OCI-LY3 (cell line): ENCODE measurements at regions not wholly inside any gene's neighbourhood (a gene's known extent, or its start where the extent isn't known, plus 50 kb on each side); places are given as distances from the start of the nearest gene placed in this dataset.

Experiments
- H2AFZ ChIP-seq: fragments of 200-600, 300-600 bp; shearing (Covaris generic); 2 replicates; pipeline ENCODE4 v1.6.0; 2014; ENCODE audit warnings: antibody characterized with exemption, low read depth, low read length
- H3K27ac ChIP-seq: fragments of 200-600, 300-600 bp; sonication (generic); 2 replicates; pipeline ENCODE4 v1.5.1; 2014; ENCODE audit warnings: mild to moderate bottlenecking, low read length, moderate library complexity, mixed read lengths
- H3K27me3 ChIP-seq: fragments of 200-600, 300-600 bp; sonication (generic); 2 replicates; pipeline ENCODE4 v1.6.1; 2014; ENCODE audit warnings: low read depth, low read length, mixed read lengths
- H3K36me3 ChIP-seq: fragments of 200-600, 300-600 bp; sonication (generic); replicated peaks from 2 replicates; pipeline ENCODE3; 2014; ENCODE audit warnings: low read depth, low read length, mixed read lengths
- H3K4me1 ChIP-seq: fragments of 300-600, 200-600 bp; sonication (generic); 2 replicates; pipeline ENCODE4 v1.6.1; 2014; ENCODE audit warnings: low read length, mixed read lengths
- H3K4me2 ChIP-seq: fragments of 200-600, 300-600 bp; sonication (generic); 2 replicates; pipeline ENCODE4 v1.6.1; 2014; ENCODE audit warnings: low read length, mixed read lengths
- H3K4me3 ChIP-seq: fragments of 300-600, 200-600 bp; sonication (generic); 2 replicates; pipeline ENCODE4 v1.5.1; 2014; ENCODE audit warnings: antibody characterized with exemption, mild to moderate bottlenecking, low read length, moderate library complexity
- H3K79me2 ChIP-seq: fragments of 300-600, 200-600 bp; shearing (Covaris generic); 2 replicates; pipeline ENCODE4 v1.6.1; 2014; ENCODE audit warnings: mild to moderate bottlenecking, low read length, mixed read lengths
- H3K9ac ChIP-seq: fragments of 300-600, 200-600 bp; shearing (Covaris generic); 2 replicates; pipeline ENCODE4 v1.6.0; 2014; ENCODE audit warnings: mild to moderate bottlenecking, low read length, moderate library complexity
- H3K9me3 ChIP-seq: fragments of 200-600, 300-600 bp; shearing (Covaris generic); 2 replicates; pipeline ENCODE4 v1.6.1; 2014; ENCODE audit warnings: low read length, mixed read lengths; ENCODE audit not compliant: insufficient read depth
- H4K20me1 ChIP-seq: fragments of 200-600, 300-600 bp; sonication (generic); 2 replicates; pipeline ENCODE4 v1.6.1; 2016; ENCODE audit warnings: low read length, mixed read lengths; ENCODE audit not compliant: insufficient read depth
- CTCF ChIP-seq: fragments of 200-600, 300-600 bp; sonication (generic); IDR thresholded peaks from 2 replicates; pipeline ENCODE4 v1.5.1; 2014; ENCODE audit warnings: antibody characterized with exemption, low read length, low read depth
- EZH2phosphoT487 ChIP-seq: fragments of 200-600 bp; shearing (Covaris generic); IDR thresholded peaks from 2 replicates; pipeline ENCODE4 v1.6.1; 2018; ENCODE audit warnings: antibody characterized with exemption, mixed run types, low read depth

DNA sequence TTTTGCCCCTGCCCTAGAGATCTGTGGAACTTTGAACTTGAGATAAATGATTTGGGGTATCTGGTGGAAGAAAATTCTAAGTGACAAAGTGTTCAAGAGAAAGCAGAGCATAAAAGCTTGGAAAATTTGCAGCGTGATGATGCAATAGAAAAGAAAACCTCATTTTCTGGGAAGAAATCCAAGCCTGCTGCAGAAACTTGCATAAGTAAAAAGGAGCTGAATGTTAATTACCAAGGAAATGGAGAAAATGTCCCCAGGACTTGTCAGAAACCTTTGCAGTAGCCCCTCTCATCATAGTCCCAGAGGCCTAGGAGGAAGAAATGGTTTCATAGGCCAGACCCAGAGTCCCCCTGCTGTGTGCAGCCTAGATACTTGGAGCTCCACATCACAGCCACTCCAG, 686.9 kb downstream of the FAM181B start:
- no peaks in the 10 kb centered on the region for H3K36me3 ChIP-seq
- H3K27me3 ChIP-seq = no peaks in the 10 kb centered on the region
- H3K4me3 ChIP-seq = no peak overlapping the region
- H3K4me1 ChIP-seq = no peaks in the 10 kb centered on the region
- no peak overlapping the region for H3K9ac ChIP-seq
- peaks cover 29% of the 10 kb centered on the region; the same call in 1 of the 2 replicates for H3K9me3 ChIP-seq
- no peak overlapping the region for H3K4me2 ChIP-seq
- no peak overlapping the region for H2AFZ ChIP-seq
- H3K27ac ChIP-seq = no peak overlapping the region
- TF ChIP-seq CTCF = no peak
- TF ChIP-seq EZH2phosphoT487 = no peak
- no peaks in the 10 kb centered on the region for H4K20me1 ChIP-seq
- no peaks in the 10 kb centered on the region for H3K79me2 ChIP-seq

DNA sequence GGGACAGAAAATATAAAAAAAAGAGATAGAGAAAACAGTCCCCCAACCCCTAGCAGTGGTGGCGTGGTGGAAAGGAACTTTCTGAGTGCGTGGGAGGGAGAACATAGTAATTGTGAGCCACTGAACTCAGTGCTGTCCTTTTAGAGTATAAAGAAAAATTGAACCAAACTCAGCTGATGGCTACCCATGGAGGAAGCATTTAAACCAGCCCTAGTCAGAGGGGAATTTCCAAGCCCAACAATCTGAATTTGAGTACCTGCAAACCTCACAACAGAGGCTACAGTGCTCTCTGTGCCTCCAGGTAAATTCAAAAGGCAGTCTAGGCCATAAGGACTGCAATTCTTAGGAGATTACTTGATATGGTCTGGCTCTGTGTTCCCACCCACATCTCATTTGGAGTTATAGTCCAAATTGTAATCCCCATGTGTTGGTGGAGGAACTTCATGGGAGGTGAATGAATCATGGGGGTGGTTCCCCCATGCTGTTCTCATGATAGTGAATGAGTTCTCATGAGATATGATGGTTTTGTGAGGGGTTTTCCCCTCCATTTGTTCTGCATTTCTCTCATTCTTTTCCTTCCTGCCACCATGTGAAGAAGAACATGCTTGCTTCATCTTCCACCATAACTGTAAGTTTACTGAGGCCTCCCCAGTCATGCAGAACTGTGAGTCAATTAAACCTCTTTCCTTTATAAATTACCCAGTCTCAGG, 687.8 kb downstream of the FAM181B start:
- Histone ChIP-seq H3K4me1 (no peaks in the 10 kb centered on the region), H3K27ac (no peak overlapping the region), H3K4me2 (no peak overlapping the region), H3K9me3 (peaks cover 29% of the 10 kb centered on the region; the same call in 1 of the 2 replicates), H3K36me3 (no peaks in the 10 kb centered on the region), H3K4me3 (no peak overlapping the region), H2AFZ (no peak overlapping the region), H3K27me3 (no peaks in the 10 kb centered on the region), H3K9ac (no peak overlapping the region), H3K79me2 (no peaks in the 10 kb centered on the region), H4K20me1 (no peaks in the 10 kb centered on the region)
- no peak for TF ChIP-seq CTCF
- no peak for TF ChIP-seq EZH2phosphoT487

GRCh38 chr11:82043316-82043715, 690.3 kb downstream of the FAM181B start:
- TF ChIP-seq EZH2phosphoT487 (no peak), CTCF (no peak)
- no peak overlapping the region for H3K4me3 ChIP-seq
- no peaks in the 10 kb centered on the region for H4K20me1 ChIP-seq
- no peaks in the 10 kb centered on the region for H3K36me3 ChIP-seq
- H3K27me3 ChIP-seq = no peaks in the 10 kb centered on the region
- no peak overlapping the region for H3K9ac ChIP-seq
- H2AFZ ChIP-seq = no peak overlapping the region
- H3K9me3 ChIP-seq = peaks cover 26% of the 10 kb centered on the region; the same call in 1 of the 2 replicates
- no peak overlapping the region for H3K4me2 ChIP-seq
- no peaks in the 10 kb centered on the region for H3K79me2 ChIP-seq
- no peaks in the 10 kb centered on the region for H3K4me1 ChIP-seq
- H3K27ac ChIP-seq = no peak overlapping the region

DNA sequence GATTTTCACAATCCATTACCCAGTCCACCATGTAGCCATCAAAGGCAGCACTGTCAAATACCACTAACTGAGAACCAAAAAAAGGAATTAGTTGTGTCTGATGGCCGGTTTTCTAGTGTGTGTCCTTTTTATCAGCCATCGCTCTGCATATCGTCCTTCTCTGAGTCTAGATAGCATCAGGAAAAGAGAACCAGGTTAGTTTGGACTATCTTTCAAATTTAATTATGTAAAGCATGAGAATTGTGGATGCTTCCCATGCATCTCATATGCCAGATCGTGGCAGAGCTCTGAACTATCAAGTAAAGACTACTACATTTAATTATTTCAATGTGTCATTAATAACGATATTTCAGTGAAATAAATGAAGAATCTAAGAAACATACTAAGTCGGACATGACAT, 691.9 kb downstream of the FAM181B start:
- no peaks in the 10 kb centered on the region for H3K4me1 ChIP-seq
- no peaks in the 10 kb centered on the region for H3K27me3 ChIP-seq
- no peak overlapping the region for H3K4me3 ChIP-seq
- H3K36me3 ChIP-seq = no peaks in the 10 kb centered on the region
- no peak overlapping the region for H3K27ac ChIP-seq
- H3K79me2 ChIP-seq = no peaks in the 10 kb centered on the region
- TF ChIP-seq CTCF (no peak), EZH2phosphoT487 (no peak)
- no peak overlapping the region for H2AFZ ChIP-seq
- no peak overlapping the region for H3K9ac ChIP-seq
- H3K9me3 ChIP-seq = peaks cover 21% of the 10 kb centered on the region; the same call in 1 of the 2 replicates
- no peak overlapping the region for H3K4me2 ChIP-seq
- no peaks in the 10 kb centered on the region for H4K20me1 ChIP-seq
